ENCODE measurements at regions not wholly inside any gene's neighbourhood (a gene's known extent, or its start where the extent isn't known, plus 50 kb on each side); places are given as distances from the start of the nearest gene placed in this dataset.

DNA sequence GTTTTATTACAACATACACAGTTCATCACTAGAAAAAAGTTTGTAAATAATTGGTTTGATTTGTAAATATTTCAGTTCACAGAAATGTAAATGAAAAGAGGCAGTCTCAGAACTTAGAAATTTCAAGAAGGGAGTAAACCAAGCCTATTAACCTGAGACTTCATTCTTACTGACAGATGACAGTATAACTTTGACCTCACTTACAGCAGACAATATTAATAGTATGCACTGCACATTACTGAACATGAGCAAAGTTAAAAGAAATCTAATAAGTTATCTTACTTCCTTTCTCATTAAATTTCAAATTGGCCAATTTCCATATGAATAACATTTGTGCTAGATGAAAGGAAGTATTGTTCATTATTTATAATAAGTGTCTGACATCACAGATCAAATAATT, 235.8 kb downstream of the SLC6A15 start:
- Histone ChIP-seq H3K27ac (ENCODE audit: low read depth, low read length) (no peak overlapping the region), H3K36me3 (ENCODE audit: insufficient read depth, low read length) (no peaks in the 10 kb centered on the region), H3K9ac (ENCODE audit: low read depth, low read length) (no peak overlapping the region), H3K27me3 (ENCODE audit: insufficient read depth, low read length) (no peaks in the 10 kb centered on the region), H3K4me1 (ENCODE audit: insufficient read depth, low read length) (no peaks in the 10 kb centered on the region), H3K4me3 (ENCODE audit: low read length) (no peak overlapping the region), H3K9me3 (ENCODE audit: insufficient read depth, low read depth, low read length) (no peaks in the 10 kb centered on the region)

GRCh38 chr12:84661786-84662185, 250.8 kb downstream of the SLC6A15 start:
- H3K9ac ChIP-seq (ENCODE audit: low read depth, low read length), result no peak overlapping the region
- H3K27ac ChIP-seq (ENCODE audit: low read depth, low read length), result no peak overlapping the region
- no peaks in the 10 kb centered on the region for H3K36me3 ChIP-seq (ENCODE audit: insufficient read depth, low read length)
- no peak overlapping the region for H3K4me3 ChIP-seq (ENCODE audit: low read length)
- H3K27me3 ChIP-seq (ENCODE audit: insufficient read depth, low read length), result no peaks in the 10 kb centered on the region
- no peaks in the 10 kb centered on the region for H3K9me3 ChIP-seq (ENCODE audit: insufficient read depth, low read depth, low read length)
- H3K4me1 ChIP-seq (ENCODE audit: insufficient read depth, low read length), result no peaks in the 10 kb centered on the region

DNA sequence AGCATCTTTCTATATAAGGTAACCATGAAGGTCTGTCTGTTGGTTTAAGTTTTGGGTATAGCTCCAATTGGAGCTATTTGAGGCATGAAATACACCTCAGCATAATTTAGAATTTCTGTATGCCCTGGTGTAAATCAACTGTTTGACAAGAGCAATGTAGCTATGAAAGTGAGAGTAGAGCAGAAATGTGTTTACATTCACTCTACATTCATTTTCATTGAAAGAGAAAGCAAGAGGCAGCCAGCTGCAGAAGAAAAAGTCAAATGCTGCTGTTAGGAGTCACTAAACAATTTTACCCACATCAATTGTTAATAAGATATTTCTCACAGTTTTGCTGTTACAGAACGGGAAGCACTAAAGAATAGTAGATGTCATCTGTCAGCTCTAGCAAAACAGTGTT, 252.5 kb downstream of the SLC6A15 start:
- no peaks in the 10 kb centered on the region for H3K36me3 ChIP-seq (ENCODE audit: insufficient read depth, low read length)
- no peaks in the 10 kb centered on the region for H3K4me1 ChIP-seq (ENCODE audit: insufficient read depth, low read length)
- no peaks in the 10 kb centered on the region for H3K27me3 ChIP-seq (ENCODE audit: insufficient read depth, low read length)
- 71% methylated on average over 1 of the region's 1 CpG for WGBS
- no peak overlapping the region for H3K27ac ChIP-seq (ENCODE audit: low read depth, low read length)
- H3K4me3 ChIP-seq (ENCODE audit: low read length), result no peak overlapping the region
- no peaks in the 10 kb centered on the region for H3K9me3 ChIP-seq (ENCODE audit: insufficient read depth, low read depth, low read length)
- H3K9ac ChIP-seq (ENCODE audit: low read depth, low read length), result no peak overlapping the region

DNA sequence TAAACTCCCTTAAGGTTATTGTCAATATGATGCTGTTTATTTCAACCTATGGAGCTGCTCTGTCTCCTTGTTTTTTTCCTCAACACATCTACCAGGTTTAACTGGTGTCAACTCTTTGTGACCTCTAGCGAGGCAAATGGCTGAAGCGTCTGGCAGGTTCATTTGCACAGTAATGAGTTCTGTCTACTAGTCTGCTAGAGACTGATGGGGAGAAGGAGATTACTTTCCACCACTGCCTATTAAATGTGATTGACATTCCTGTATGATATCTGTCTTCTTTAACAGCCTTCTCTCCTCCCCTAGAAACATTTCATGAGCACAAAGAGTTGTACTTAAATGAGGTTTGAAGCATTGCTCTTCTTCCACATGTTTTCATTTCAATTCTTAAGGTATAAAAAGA, 253.7 kb downstream of the SLC6A15 start:
- WGBS, result 43% methylated on average over 2 of the region's 2 CpGs
- Histone ChIP-seq H3K27me3 (ENCODE audit: insufficient read depth, low read length) (no peaks in the 10 kb centered on the region), H3K36me3 (ENCODE audit: insufficient read depth, low read length) (no peaks in the 10 kb centered on the region), H3K9ac (ENCODE audit: low read depth, low read length) (no peak overlapping the region), H3K4me3 (ENCODE audit: low read length) (no peak overlapping the region), H3K4me1 (ENCODE audit: insufficient read depth, low read length) (no peaks in the 10 kb centered on the region), H3K9me3 (ENCODE audit: insufficient read depth, low read depth, low read length) (no peaks in the 10 kb centered on the region), H3K27ac (ENCODE audit: low read depth, low read length) (no peak overlapping the region)

DNA sequence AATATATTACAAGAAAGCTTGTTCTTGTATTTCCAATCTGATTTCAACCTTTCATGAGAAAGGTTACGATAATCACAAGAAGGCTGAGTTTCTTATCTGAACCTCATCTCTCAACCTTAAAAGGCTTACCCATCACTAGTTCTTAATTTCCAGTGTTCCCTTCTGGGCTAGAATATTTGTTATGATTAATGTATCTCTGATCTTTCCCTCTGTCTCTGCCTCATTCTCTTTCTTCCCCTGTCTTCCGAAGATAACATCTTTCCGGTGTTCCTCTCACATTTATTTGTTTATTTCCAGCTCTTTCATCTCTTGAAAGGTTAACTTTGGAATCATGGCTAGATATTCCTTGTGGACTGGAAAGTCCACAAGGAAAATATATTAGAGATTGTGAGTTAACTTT, 255.9 kb downstream of the SLC6A15 start:
- no peaks in the 10 kb centered on the region for H3K36me3 ChIP-seq (ENCODE audit: insufficient read depth, low read length)
- no peak overlapping the region for H3K4me3 ChIP-seq (ENCODE audit: low read length)
- H3K4me1 ChIP-seq (ENCODE audit: insufficient read depth, low read length), result no peaks in the 10 kb centered on the region
- H3K9ac ChIP-seq (ENCODE audit: low read depth, low read length), result no peak overlapping the region
- H3K27me3 ChIP-seq (ENCODE audit: insufficient read depth, low read length), result no peaks in the 10 kb centered on the region
- no peak overlapping the region for H3K27ac ChIP-seq (ENCODE audit: low read depth, low read length)
- WGBS, result 85% methylated on average over 2 of the region's 3 CpGs
- no peaks in the 10 kb centered on the region for H3K9me3 ChIP-seq (ENCODE audit: insufficient read depth, low read depth, low read length)

DNA sequence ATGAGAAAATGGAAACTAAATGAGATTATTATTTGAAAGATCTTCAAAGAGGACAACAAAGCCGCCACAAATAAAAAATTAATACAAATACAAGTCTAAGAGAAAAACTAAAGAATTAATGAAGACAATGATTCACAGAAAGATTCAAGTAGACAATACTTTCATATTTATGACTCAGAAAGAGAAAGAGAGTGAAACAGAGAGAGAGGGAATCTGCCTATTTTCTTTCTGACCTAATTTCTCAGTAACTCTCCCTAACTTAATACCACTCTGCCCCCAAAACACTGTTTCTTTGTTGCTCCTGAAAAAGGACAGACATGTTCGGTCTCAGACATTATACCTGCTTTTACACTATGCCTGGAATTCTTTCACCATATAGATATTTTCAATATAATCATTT, 259.1 kb downstream of the SLC6A15 start:
- Histone ChIP-seq H3K4me1 (ENCODE audit: insufficient read depth, low read length) (no peaks in the 10 kb centered on the region), H3K4me3 (ENCODE audit: low read length) (no peak overlapping the region), H3K27me3 (ENCODE audit: insufficient read depth, low read length) (no peaks in the 10 kb centered on the region), H3K9ac (ENCODE audit: low read depth, low read length) (no peak overlapping the region), H3K9me3 (ENCODE audit: insufficient read depth, low read depth, low read length) (no peaks in the 10 kb centered on the region), H3K27ac (ENCODE audit: low read depth, low read length) (no peak overlapping the region), H3K36me3 (ENCODE audit: insufficient read depth, low read length) (no peaks in the 10 kb centered on the region)
- 87% methylated on average over 1 of the region's 2 CpGs for WGBS

DNA sequence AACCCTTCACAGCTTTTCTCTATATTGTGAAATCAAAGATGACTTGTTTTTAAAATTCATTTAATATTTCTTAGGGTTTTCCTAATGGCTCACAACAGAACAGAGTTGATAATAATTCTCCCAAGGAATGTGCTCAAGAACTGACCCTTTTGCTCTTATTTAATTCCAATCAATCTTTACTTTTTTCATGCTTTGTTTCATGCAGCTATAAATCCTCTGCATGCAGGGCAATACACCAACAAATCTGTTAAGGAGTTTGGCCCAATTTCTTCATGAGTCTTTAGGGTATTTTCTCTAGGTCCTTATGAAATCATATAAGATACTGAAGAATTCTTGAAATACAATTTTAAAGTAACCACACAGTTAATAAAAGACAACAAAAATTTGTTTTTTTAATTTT, 264.2 kb downstream of the SLC6A15 start:
- Histone ChIP-seq H3K9me3 (ENCODE audit: insufficient read depth, low read depth, low read length) (no peaks in the 10 kb centered on the region), H3K4me1 (ENCODE audit: insufficient read depth, low read length) (no peaks in the 10 kb centered on the region), H3K27me3 (ENCODE audit: insufficient read depth, low read length) (no peaks in the 10 kb centered on the region), H3K9ac (ENCODE audit: low read depth, low read length) (no peak overlapping the region), H3K36me3 (ENCODE audit: insufficient read depth, low read length) (no peaks in the 10 kb centered on the region), H3K4me3 (ENCODE audit: low read length) (no peak overlapping the region), H3K27ac (ENCODE audit: low read depth, low read length) (no peak overlapping the region)

DNA sequence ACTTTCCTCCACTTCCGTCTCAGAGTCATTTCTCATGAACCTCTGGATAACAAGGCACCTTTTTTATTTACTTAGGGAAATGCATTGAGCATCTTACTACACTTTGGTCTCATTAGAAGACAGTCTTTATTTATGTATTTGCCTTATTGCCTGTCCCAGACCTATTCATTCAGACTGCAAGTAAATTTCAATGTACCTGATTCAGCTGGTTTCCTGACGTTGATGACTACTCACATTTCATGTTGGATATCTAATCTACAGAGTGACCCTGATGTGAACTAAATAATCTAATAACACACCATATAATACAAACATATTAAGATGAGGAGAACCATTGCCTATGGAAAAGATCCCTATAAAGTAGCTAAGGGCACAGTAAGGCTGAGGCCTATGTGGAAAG, 267.7 kb downstream of the SLC6A15 start:
- Histone ChIP-seq H3K27me3 (ENCODE audit: insufficient read depth, low read length) (no peaks in the 10 kb centered on the region), H3K36me3 (ENCODE audit: insufficient read depth, low read length) (no peaks in the 10 kb centered on the region), H3K27ac (ENCODE audit: low read depth, low read length) (no peak overlapping the region), H3K9ac (ENCODE audit: low read depth, low read length) (no peak overlapping the region), H3K9me3 (ENCODE audit: insufficient read depth, low read depth, low read length) (no peaks in the 10 kb centered on the region), H3K4me1 (ENCODE audit: insufficient read depth, low read length) (no peaks in the 10 kb centered on the region), H3K4me3 (ENCODE audit: low read length) (no peak overlapping the region)
- WGBS, result 90% methylated on average over 2 of the region's 2 CpGs

- Histone ChIP-seq H3K9me3 (ENCODE audit: insufficient read depth, low read depth, low read length) (no peaks in the 10 kb centered on the region), H3K27ac (ENCODE audit: low read depth, low read length) (no peak overlapping the region)
- 100% methylated on average over 1 of the region's 1 CpG for WGBS
Observed at GRCh38 chr12:84643993-84644392, 268.6 kb downstream of the SLC6A15 start.

DNA sequence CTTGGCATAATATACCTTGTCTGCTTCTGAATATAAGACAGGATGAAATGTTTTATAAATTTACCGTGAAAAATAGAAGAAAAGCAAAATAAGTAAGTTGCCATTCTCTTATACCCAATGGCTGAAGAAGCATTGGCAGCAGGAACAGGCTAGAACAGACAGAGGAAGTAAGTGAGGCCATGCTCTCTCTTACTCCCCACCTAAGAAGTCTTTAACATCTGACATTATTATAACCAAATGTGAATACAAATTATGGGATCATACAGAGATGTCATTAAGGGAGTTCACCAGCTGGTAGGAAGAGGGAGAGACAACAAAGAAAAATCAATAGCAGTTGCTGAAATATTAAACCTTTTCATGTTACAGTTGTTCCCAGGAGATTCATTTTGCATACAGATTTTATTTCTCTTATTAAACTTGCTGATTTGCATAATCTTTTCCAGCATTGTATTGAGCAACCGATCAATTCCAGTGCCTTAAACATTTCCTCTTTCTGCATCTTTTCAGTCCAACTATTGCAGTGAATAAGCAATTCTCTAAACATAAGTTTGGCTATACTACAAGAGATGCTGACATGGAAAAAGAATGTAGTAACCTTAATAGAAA, 270.6 kb downstream of the SLC6A15 start:
- WGBS, result 72% methylated on average over 2 of the region's 2 CpGs
- H3K27ac ChIP-seq (ENCODE audit: low read depth, low read length), result no peak overlapping the region
- H3K36me3 ChIP-seq (ENCODE audit: insufficient read depth, low read length), result no peaks in the 10 kb centered on the region
- H3K9ac ChIP-seq (ENCODE audit: low read depth, low read length), result no peak overlapping the region
- H3K4me3 ChIP-seq (ENCODE audit: low read length), result no peak overlapping the region
- peaks cover 3% of the 10 kb centered on the region; the same call in 1 of the 2 replicates for H3K4me1 ChIP-seq (ENCODE audit: insufficient read depth, low read length)
- H3K9me3 ChIP-seq (ENCODE audit: insufficient read depth, low read depth, low read length), result no peaks in the 10 kb centered on the region
- H3K27me3 ChIP-seq (ENCODE audit: insufficient read depth, low read length), result no peaks in the 10 kb centered on the region

More at GRCh38 chr12:84643993-84644392, 268.6 kb downstream of the SLC6A15 start:
- Histone ChIP-seq H3K4me3 (ENCODE audit: low read length) (no peak overlapping the region), H3K36me3 (ENCODE audit: insufficient read depth, low read length) (no peaks in the 10 kb centered on the region), H3K27me3 (ENCODE audit: insufficient read depth, low read length) (no peaks in the 10 kb centered on the region), H3K9ac (ENCODE audit: low read depth, low read length) (no peak overlapping the region), H3K4me1 (ENCODE audit: insufficient read depth, low read length) (no peaks in the 10 kb centered on the region)

- WGBS, result 80% methylated on average over 1 of the region's 2 CpGs
- no peaks in the 10 kb centered on the region for H3K27me3 ChIP-seq (ENCODE audit: insufficient read depth, low read length)
- H3K4me3 ChIP-seq (ENCODE audit: low read length), result no peak overlapping the region
- H3K9me3 ChIP-seq (ENCODE audit: insufficient read depth, low read depth, low read length), result no peaks in the 10 kb centered on the region
- H3K27ac ChIP-seq (ENCODE audit: low read depth, low read length), result no peak overlapping the region
- H3K4me1 ChIP-seq (ENCODE audit: insufficient read depth, low read length), result peaks cover 5% of the 10 kb centered on the region; the same call in 1 of the 2 replicates
- no peaks in the 10 kb centered on the region for H3K36me3 ChIP-seq (ENCODE audit: insufficient read depth, low read length)
- H3K9ac ChIP-seq (ENCODE audit: low read depth, low read length), result no peak overlapping the region
Observed at GRCh38 chr12:84638811-84639368, 273.7 kb downstream of the SLC6A15 start.

DNA sequence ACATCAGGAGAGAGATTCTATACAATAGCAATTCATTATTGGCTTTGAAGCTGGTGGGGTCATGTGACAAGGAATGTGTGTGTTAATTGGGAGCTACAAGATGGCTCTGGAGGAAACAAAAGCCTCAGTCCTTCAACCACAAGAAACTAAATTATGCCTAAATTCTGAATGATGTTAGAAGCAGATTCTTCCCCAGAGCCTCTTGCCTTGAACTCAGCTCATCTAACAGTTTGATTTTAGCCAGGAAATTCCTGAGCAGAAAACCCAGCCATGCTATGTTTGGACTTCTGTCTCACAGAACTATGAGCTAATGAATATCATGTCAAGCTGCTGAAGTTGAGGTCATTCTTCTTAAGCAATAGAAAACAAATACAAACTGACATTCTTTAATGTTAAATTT, 274.7 kb downstream of the SLC6A15 start:
- H3K9ac ChIP-seq (ENCODE audit: low read depth, low read length), result no peak overlapping the region
- no peaks in the 10 kb centered on the region for H3K9me3 ChIP-seq (ENCODE audit: insufficient read depth, low read depth, low read length)
- no peak overlapping the region for H3K27ac ChIP-seq (ENCODE audit: low read depth, low read length)
- H3K27me3 ChIP-seq (ENCODE audit: insufficient read depth, low read length), result no peaks in the 10 kb centered on the region
- H3K36me3 ChIP-seq (ENCODE audit: insufficient read depth, low read length), result no peaks in the 10 kb centered on the region
- peaks cover 5% of the 10 kb centered on the region; the same call in 1 of the 2 replicates for H3K4me1 ChIP-seq (ENCODE audit: insufficient read depth, low read length)
- no peak overlapping the region for H3K4me3 ChIP-seq (ENCODE audit: low read length)

All from HUES64 (cell line).